HEK293 (cell line): ENCODE measurements at regions not wholly inside any gene's neighbourhood (a gene's known extent, or its start where the extent isn't known, plus 50 kb on each side); places are given as distances from the start of the nearest gene placed in this dataset.

Experiments used
- CTCF ChIA-PET: fragments of 350-600 bp; formaldehyde crosslinking; extraction: SDS; loops from one replicate; lab custom pipeline; 2021; ENCODE audit warnings: antibody characterized with exemption; lab: Yijun Ruan, JAX
- POLR2A ChIA-PET: fragments of 300-600 bp; formaldehyde crosslinking; extraction: SDS; loops from one replicate; lab custom pipeline; 2020; ENCODE audit warnings: antibody characterized with exemption, inconsistent platforms; lab: Yijun Ruan, JAX
- H3K27ac ChIP-seq: fragments of 200-500 bp; sonication (Bioruptor generic); 2 replicates; pipeline ENCODE4 v1.5.1; 2014; ENCODE audit warnings: low read depth, low read length, control low read depth, inconsistent platforms; ENCODE audit errors: extremely low read depth
- H3K36me3 ChIP-seq, 2 experiments: fragments of 200-500 bp in 1 of 2; sonication (Bioruptor generic) in 1 of 2; 1 replicate in 1 of 2; 2 replicates in 1 of 2; pipeline ENCODE4 v1.5.1; 2014 to 2017; ENCODE audit warnings: inconsistent platforms in 2 of 2, low read length in 2 of 2; ENCODE audit not compliant: control insufficient read depth in 2 of 2, insufficient read depth in 1 of 2
- H3K4me1 ChIP-seq: fragments of 200-500 bp; sonication (Bioruptor generic); 2 replicates; pipeline ENCODE4 v1.5.1; 2014; ENCODE audit warnings: mild to moderate bottlenecking, low read length, inconsistent platforms; ENCODE audit not compliant: control insufficient read depth, insufficient read depth
- H3K4me3 ChIP-seq: 2 replicates; pipeline ENCODE4 v1.5.1; 2011; ENCODE audit warnings: low read depth, mild to moderate bottlenecking, control low read depth, low read length, moderate library complexity
- H3K9me3 ChIP-seq: fragments of 200-500 bp; sonication (Bioruptor generic); 2 replicates; pipeline ENCODE4 v1.5.1; 2014; ENCODE audit warnings: low read depth, low read length, inconsistent platforms; ENCODE audit not compliant: control insufficient read depth, insufficient read depth
- BCL11B ChIP-seq: fragments of 450-650 bp; formaldehyde crosslinking; IDR thresholded peaks from 2 replicates; pipeline ENCODE4 v1.5.1; 2016; ENCODE audit warnings: low read depth, missing biosample characterization, missing genetic modification characterization
- GLI2 ChIP-seq: fragments of 450-650 bp; formaldehyde crosslinking; IDR thresholded peaks from 2 replicates; pipeline ENCODE4; 2017; ENCODE audit warnings: missing biosample characterization, missing genetic modification characterization, low read depth, borderline replicate concordance
- HOXA7 ChIP-seq: sonication (generic); formaldehyde crosslinking; IDR thresholded peaks from 2 replicates; pipeline ENCODE4 v1.8.1; 2022; ENCODE audit warnings: missing genetic modification reagents, borderline replicate concordance
- HOXD13 ChIP-seq: sonication (generic); formaldehyde crosslinking; IDR thresholded peaks from 2 replicates; pipeline ENCODE4 v1.8.0; 2022; ENCODE audit warnings: missing genetic modification reagents, borderline replicate concordance
- INSM2 ChIP-seq: fragments of 450-650 bp; formaldehyde crosslinking; IDR thresholded peaks from 2 replicates; pipeline ENCODE4 v1.5.1; 2016; ENCODE audit warnings: missing biosample characterization, missing genetic modification characterization
- TRIM28 ChIP-seq: IDR thresholded peaks from 2 replicates; pipeline ENCODE4 v1.6.1; 2011; ENCODE audit warnings: low read length, control low read depth, borderline replicate concordance
- TSHZ1 ChIP-seq: fragments of 450-650 bp; formaldehyde crosslinking; IDR thresholded peaks from 2 replicates; pipeline ENCODE4 v1.5.1; 2016; ENCODE audit warnings: missing biosample characterization, missing genetic modification characterization, borderline replicate concordance
- ZBTB10 ChIP-seq: fragments of 450-650 bp; formaldehyde crosslinking; IDR thresholded peaks from 2 replicates; pipeline ENCODE4 v1.5.1; 2016; ENCODE audit warnings: missing biosample characterization, missing genetic modification characterization
- ZBTB21 ChIP-seq: fragments of 450-650 bp; formaldehyde crosslinking; IDR thresholded peaks from 2 replicates; pipeline ENCODE4 v1.5.1; 2017; ENCODE audit warnings: missing biosample characterization, missing genetic modification characterization
- ZNF133 ChIP-seq: fragments of 450-650 bp; formaldehyde crosslinking; IDR thresholded peaks from 2 replicates; pipeline ENCODE4 v1.5.1; 2016; ENCODE audit warnings: missing biosample characterization, missing genetic modification characterization
- ZNF175 ChIP-seq: fragments of 450-650 bp; formaldehyde crosslinking; IDR thresholded peaks from 2 replicates; pipeline ENCODE4 v1.5.1; 2016; ENCODE audit warnings: missing biosample characterization, missing genetic modification characterization
- ZNF423 ChIP-seq: fragments of 450-650 bp; formaldehyde crosslinking; IDR thresholded peaks from 2 replicates; pipeline ENCODE4 v1.5.1; 2016; ENCODE audit warnings: missing biosample characterization, missing genetic modification characterization
- ZNF473 ChIP-seq: fragments of 450-650 bp; formaldehyde crosslinking; IDR thresholded peaks from 2 replicates; pipeline ENCODE4 v1.5.1; 2017; ENCODE audit warnings: missing biosample characterization, missing genetic modification characterization
- ZNF501 ChIP-seq: fragments of 450-650 bp; formaldehyde crosslinking; IDR thresholded peaks from 2 replicates; pipeline ENCODE4 v1.5.1; 2016; ENCODE audit warnings: missing biosample characterization, missing genetic modification characterization
- ZNF549 ChIP-seq: fragments of 450-650 bp; IDR thresholded peaks from 2 replicates; pipeline ENCODE4 v1.5.1; 2018; ENCODE audit warnings: missing biosample characterization, missing genetic modification characterization, mild to moderate bottlenecking, inconsistent platforms, moderate library complexity
- ZNF580 ChIP-seq: fragments of 450-650 bp; formaldehyde crosslinking; IDR thresholded peaks from 2 replicates; pipeline ENCODE4 v1.5.1; 2016; ENCODE audit warnings: missing biosample characterization, missing genetic modification characterization
- ZNF670 ChIP-seq: fragments of 450-650 bp; formaldehyde crosslinking; IDR thresholded peaks from 2 replicates; pipeline ENCODE4 v1.5.1; 2016; ENCODE audit warnings: missing biosample characterization, missing genetic modification characterization, low read depth
- ZNF76 ChIP-seq: fragments of 450-650 bp; formaldehyde crosslinking; IDR thresholded peaks from 2 replicates; pipeline ENCODE4; 2016; ENCODE audit warnings: low read depth, missing biosample characterization, missing genetic modification characterization, borderline replicate concordance
- ZNF843 ChIP-seq: fragments of 450-650 bp; formaldehyde crosslinking; IDR thresholded peaks from 2 replicates; pipeline ENCODE4 v1.5.1; 2016; ENCODE audit warnings: missing biosample characterization, missing genetic modification characterization
- ZSCAN16 ChIP-seq: fragments of 450-650 bp; formaldehyde crosslinking; IDR thresholded peaks from 2 replicates; pipeline ENCODE4 v1.5.1; 2016; ENCODE audit warnings: missing biosample characterization, missing genetic modification characterization

GRCh38 chr1:81409262-81409661 lies 391.5 kb upstream of the ADGRL2 start:
- Histone ChIP-seq H3K36me3 (no peaks in the 10 kb centered on the region), H3K4me1 (peaks cover 3% of the 10 kb centered on the region; the same call in 1 of the 2 replicates), H3K4me3 (no peak overlapping the region), H3K9me3 (no peaks in the 10 kb centered on the region), H3K27ac (no peak overlapping the region)
- POLR2A ChIA-PET: no interaction called here
- TF ChIP-seq ZNF423 (tag by site-specific recombination) (no peak), ZBTB10 (tag by site-specific recombination) (no peak), ZNF501 (tag by site-specific recombination) (no peak), INSM2 (tag by site-specific recombination) (no peak), TSHZ1 (no peak), ZNF175 (tag by site-specific recombination) (no peak), BCL11B (tag by site-specific recombination) (no peak), GLI2 (tag by site-specific recombination) (no peak), ZNF549 (tag by site-specific recombination) (no peak), TRIM28 (no peak), ZNF133 (tag by site-specific recombination) (no peak), ZNF473 (no peak), ZBTB21 (tag by site-specific recombination) (no peak), ZNF670 (no peak), ZSCAN16 (no peak), HOXD13 (CRISPR knock-in tag) (no peak), HOXA7 (no peak), ZNF580 (tag by site-specific recombination) (no peak)
- CTCF ChIA-PET: interaction anchor here (0.6 to 1.3 kb wide), 2 partner anchors 140 to 389 kb away, joined by 3 read pairs; no protein-coding TSS in a partner anchor

- ChIA-PET CTCF (no interaction called here), POLR2A (no interaction called here)
- H3K4me1 ChIP-seq: peaks cover 3% of the 10 kb centered on the region; the same call in 1 of the 2 replicates
- H3K9me3 ChIP-seq: no peaks in the 10 kb centered on the region
- no peaks in the 10 kb centered on the region for H3K36me3 ChIP-seq
- no peak overlapping the region for H3K4me3 ChIP-seq
- no peak overlapping the region for H3K27ac ChIP-seq
- TF ChIP-seq ZNF76 (tag by site-specific recombination) (no peak), ZNF843 (tag by site-specific recombination) (0 out of 2 replicates have a peak, but pooled peaks have one; percentile 18)
- TF ChIP-seq, all 188 proteins: peak for 1
These were observed 392.3 kb upstream of the ADGRL2 start for GRCh38 chr1:81408419-81408818.
